ENCODE measurements at regions not wholly inside any gene's neighbourhood (a gene's known extent, or its start where the extent isn't known, plus 50 kb on each side); places are given as distances from the start of the nearest gene placed in this dataset.

DNA sequence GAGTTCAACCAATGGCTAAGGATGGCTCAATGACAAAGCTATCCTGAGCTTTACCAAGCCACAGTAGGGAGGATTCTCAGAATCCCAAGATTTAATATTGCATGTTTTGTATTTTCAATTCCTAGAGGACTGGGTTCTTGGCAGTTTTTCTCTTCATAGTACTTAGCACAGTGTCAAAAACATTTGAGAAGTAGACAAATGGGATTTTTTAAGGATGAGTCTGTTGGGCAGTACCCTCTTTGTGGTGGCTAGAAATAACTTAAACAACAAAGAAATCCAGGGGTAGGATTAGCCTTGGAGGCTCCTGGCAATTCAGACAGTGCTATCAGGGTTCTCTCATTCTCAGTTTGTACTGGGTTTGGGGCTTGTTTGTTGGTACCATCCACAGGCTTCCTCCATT lies 212.8 kb upstream of the RORA start:
- Histone ChIP-seq H2BK12ac (ENCODE audit: insufficient read length, low read depth, low read length) (no peak overlapping the region), H4K20me1 (ENCODE audit: control insufficient read depth, insufficient read depth, insufficient read length) (no peaks in the 10 kb centered on the region), H3K4me1 (ENCODE audit: insufficient read depth, low read length) (no peaks in the 10 kb centered on the region), H3T11ph (ENCODE audit: low read length) (no peak overlapping the region), H3K79me1 (ENCODE audit: insufficient read depth, low read depth, low read length, poor library complexity, severe bottlenecking) (no peaks in the 10 kb centered on the region), H3K9ac (ENCODE audit: extremely low read depth, insufficient read length, low read length) (no peak overlapping the region), H2AK5ac (ENCODE audit: insufficient read length, low read length) (no peak overlapping the region), H3K4me2 (ENCODE audit: insufficient read depth, insufficient read length, low read length) (no peak overlapping the region), H2BK15ac (ENCODE audit: low read depth, low read length) (no peak overlapping the region), H3K9me3 (ENCODE audit: control insufficient read depth, low read depth, low read length) (no peaks in the 10 kb centered on the region), H3K18ac (ENCODE audit: insufficient read length, low read depth, low read length) (no peak overlapping the region), H3K27me3 (ENCODE audit: insufficient read depth, low read length) (no peaks in the 10 kb centered on the region), H4K5ac (ENCODE audit: insufficient read length, low read depth, low read length) (no peak overlapping the region), H3K23ac (ENCODE audit: insufficient read length, low read depth, low read length) (no peak overlapping the region), H4K91ac (ENCODE audit: insufficient read length, low read depth, low read length) (no peak overlapping the region), H3K79me2 (ENCODE audit: insufficient read depth, low read length) (no peaks in the 10 kb centered on the region), H2BK120ac (ENCODE audit: low read depth, low read length, poor library complexity, severe bottlenecking) (no peak overlapping the region), H2AFZ (ENCODE audit: low read length) (no peak overlapping the region), H4K8ac (replicated peaks; ENCODE audit: insufficient read length, low read depth, low read length) (no peak overlapping the region), H3K14ac (ENCODE audit: insufficient read depth, low read length) (no peak overlapping the region), H3K56ac (ENCODE audit: insufficient read length, low read depth, low read length) (no peak overlapping the region), H3K4ac (ENCODE audit: low read depth, low read length) (no peak overlapping the region), H3K27ac (ENCODE audit: insufficient read length, low read depth, low read length) (no peak overlapping the region), H2BK5ac (ENCODE audit: insufficient read length, low read length) (no peak overlapping the region), H3K23me2 (ENCODE audit: insufficient read length, low read depth, low read length, poor library complexity, severe bottlenecking) (no peaks in the 10 kb centered on the region), H2BK20ac (ENCODE audit: low read depth, low read length, poor library complexity, severe bottlenecking) (no peak overlapping the region)
- Mint-ChIP-seq H3K27me3 (ENCODE audit: low read depth) (no peaks in the 10 kb centered on the region), H3K36me3 (ENCODE audit: insufficient read depth in 1 of 3, low read depth in 3 of 3) (peaks cover 2 to 9% (median 6%) of the 10 kb centered on the region in 3 experiments; a peak in 4 of 7 replicates), H3K4me3 (no peak overlapping the region), H3K4me1 (peaks cover 0 to 3% of the 10 kb centered on the region in 2 experiments; a peak in 1 of 4 replicates), H3K9me3 (peaks cover 2 to 4% of the 10 kb centered on the region in 2 experiments; a peak in 2 of 5 replicates), H3K27ac (no peak overlapping the region)
- TF ChIP-seq, protein P1, sequence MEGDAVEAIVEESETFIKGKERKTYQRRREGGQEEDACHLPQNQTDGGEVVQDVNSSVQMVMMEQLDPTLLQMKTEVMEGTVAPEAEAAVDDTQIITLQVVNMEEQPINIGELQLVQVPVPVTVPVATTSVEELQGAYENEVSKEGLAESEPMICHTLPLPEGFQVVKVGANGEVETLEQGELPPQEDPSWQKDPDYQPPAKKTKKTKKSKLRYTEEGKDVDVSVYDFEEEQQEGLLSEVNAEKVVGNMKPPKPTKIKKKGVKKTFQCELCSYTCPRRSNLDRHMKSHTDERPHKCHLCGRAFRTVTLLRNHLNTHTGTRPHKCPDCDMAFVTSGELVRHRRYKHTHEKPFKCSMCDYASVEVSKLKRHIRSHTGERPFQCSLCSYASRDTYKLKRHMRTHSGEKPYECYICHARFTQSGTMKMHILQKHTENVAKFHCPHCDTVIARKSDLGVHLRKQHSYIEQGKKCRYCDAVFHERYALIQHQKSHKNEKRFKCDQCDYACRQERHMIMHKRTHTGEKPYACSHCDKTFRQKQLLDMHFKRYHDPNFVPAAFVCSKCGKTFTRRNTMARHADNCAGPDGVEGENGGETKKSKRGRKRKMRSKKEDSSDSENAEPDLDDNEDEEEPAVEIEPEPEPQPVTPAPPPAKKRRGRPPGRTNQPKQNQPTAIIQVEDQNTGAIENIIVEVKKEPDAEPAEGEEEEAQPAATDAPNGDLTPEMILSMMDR (conservative IDR thresholded peaks at IDR 0.05), result no peak
- DNase-seq, result no peak
